NCI-H1417 (cell line): ENCODE measurements at regions not wholly inside any gene's neighbourhood (a gene's known extent, or its start where the extent isn't known, plus 50 kb on each side); places are given as distances from the start of the nearest gene placed in this dataset.

ENCODE experiments used
- DNase-seq, 3 experiments: peaks; one replicate each; lab custom pipeline; 2025; lab: John Stamatoyannopoulos, UW

DNA sequence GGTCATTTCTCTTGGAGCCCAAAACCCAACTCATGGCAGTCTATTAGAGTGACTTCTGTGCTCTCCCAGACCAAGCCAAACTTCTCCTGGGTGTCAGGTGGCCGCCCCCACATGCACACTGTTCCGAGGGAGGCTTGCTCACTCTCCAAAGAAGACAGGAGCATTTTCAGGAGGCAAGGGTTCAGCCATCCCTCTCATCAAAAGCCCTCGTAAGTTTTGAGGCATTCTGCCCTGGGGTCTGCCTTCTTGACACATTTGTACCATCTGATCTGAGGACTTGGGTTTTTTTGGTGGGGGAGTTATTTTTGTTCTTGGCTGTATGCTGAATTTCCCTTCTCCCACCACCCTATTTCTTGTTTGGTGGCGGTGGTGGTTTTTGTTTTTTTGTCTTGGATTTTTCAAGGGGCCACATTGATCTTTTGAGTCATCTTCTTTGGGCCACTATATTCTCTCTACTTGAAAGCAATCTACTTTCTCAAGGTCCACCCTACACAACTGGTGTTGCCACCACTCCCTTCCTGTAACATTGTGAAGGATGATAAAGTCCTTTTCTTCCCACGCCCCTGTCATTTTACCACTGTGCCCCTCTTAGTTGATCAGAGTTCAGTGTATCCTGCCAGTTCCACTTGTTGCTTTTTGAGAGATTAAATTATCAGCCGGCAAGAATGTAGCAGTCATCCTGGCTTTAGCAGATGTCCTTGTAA lies 255.8 kb downstream of the CYP26B1 start:
- no peak for DNase-seq

DNA sequence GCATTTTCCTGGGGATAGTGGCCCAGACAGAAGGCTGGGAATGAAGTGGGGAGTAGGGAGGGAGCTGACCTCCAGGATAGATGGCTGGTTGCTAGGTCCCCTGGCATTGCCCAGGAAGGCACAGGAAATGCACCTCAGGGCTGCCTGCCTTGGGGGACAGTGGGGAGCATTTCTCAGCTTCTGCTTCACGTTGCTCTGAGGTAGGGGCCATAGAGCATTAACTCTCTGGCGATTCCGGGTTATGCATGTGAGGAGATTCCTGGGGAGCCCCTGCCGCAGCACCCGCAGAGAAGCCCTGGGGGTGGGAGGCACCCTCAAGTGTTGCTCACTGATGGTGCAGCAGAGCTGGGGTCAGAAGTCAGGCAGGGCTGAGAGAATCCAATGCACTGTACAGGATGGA lies 256.5 kb downstream of the CYP26B1 start:
- no peak for DNase-seq

DNA sequence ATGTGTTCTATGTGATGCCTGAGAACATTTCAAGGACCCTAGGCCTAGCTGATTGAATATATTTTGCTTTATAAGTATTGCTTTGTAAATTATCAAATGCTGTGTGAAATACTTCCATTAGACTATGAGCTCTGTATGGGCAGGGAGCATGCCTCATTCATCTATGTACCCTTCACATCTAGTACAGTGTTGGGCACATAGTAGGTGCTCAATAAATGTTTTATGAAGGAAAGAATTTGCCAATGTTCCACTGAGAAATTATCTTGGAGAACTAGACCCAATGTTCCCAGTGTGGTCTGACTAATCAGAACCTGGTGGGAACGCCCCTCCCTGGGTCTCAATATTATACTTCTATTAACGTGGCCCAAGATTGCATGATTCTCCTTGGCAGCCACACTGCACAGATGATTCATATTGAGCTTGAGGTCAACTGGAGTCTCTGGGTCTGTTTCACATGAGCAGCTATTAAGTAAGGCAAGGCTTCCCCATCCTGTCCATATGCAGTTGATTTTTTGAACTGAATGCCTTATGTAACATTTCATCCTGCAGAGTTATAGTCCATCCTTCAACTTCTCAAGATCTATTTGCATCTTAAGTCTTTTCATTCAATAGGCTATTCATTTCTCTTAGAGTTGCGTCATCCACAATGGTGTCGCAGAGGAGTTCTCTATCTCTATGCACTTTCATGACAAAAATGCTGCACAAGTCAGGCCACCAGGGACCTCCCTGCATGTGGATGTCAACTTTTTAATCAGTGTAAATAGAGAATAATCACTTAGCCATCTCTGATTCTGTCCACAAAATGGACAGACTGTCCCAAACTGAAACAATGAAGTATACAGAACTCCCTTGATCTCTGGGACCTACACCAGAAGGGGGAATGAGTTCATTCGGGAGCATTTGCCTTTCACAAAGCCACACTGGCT lies 257.6 kb downstream of the CYP26B1 start:
- DNase-seq: no peak

DNA sequence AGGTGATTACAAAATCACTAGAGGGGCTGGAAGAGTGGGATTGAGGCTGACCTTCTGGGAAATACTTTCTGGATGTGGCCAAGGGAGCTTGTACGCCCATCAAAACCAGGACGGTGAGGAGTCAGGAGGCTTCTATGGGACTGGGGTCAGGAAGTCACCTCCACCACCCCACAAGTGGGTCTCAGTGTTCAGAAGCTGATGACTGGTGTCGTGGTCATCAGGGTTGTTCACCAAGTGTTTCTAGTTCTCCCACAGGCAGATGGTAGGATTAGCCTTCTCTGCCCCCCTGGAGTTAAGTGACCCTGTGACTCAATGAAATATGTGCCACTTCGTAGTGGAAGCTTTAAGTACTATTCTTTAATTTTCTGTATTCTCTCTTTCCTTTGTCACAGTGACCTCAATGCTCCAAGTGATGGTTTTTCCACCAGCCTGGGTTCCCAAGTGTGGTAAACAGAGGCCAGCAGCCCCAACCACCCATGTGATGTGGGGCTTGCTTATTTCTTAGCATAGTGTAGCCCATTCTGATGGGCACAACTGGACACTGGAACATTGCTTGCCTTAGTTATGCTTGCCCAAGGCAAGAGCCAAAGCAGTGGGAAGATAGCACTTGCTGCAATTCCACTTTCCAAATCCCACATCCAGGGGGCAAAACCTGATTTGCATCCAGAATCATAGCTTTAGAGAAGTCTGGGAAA lies 258.8 kb downstream of the CYP26B1 start:
- DNase-seq: no peak

DNA sequence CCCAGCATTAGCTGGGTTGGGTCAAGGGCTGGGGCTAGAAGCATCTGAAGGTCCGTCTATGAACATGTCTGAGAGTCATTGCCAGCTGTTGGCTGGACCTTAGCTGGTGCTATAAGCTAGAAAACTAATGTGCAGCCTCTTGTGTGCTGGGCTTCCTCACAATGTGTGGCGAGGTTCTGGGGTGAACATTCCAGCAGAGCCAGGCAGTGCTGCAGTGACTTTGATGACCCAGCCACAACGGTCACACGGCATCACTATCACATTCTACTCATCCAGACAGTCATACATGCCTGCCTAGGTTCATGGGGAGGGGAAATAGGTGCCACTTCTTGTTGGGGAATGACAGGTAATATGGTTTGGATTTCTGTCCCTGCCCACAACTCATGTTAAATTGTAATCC lies 260.5 kb downstream of the CYP26B1 start:
- no peak for DNase-seq

DNA sequence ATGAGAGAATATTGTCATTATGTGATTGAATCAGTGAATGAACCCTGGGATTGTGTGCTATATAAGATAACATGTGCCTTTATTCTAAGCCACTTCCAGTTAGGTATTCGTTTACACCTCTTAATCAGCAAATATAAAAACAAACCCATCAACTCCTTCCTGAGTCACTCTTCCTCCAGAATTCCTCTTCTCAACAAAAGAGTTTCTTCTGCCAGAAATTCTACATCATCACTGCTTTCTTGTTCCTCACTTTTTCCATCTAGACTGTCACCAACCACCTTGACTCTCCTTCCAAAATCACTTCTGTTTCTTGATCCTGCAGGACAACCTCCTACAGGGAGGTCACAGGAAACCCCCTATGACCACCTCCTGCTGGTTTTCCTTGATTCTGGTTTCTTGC lies 261.4 kb downstream of the CYP26B1 start:
- DNase-seq: no peak

DNA sequence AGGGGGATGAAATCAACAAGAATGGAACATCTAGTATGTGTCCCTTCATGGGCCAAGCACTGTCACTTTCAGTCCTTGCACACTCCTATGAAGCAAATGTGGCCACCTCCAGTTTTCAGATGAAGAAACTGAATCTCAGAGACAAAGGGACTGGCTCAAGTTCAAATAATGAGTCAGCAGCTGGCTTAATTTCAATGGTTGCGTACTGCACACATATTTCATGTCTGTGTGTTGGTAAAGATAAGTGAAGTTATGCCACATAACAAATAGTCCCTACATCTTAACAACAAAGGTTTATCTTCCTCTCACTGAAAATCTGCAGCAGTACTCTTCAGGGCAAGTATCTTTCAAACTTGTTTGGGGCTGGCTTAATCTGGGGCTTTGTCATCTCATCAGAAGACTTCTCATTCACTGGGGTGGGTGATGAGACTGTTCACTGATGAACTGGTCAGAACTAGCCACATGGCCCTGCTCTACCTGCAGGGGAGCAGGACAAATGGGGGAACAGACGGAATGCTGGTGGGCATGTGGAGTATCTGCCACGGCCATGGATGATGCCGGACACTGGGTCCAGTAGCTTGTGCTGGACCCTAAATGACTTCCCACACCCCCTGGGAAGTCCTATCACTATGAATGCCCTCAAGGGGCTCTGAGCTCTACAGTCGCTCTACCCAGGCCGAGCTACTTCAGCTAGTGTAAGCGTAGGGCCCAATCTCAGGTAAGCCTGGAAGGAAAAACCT lies 263.2 kb downstream of the CYP26B1 start:
- DNase-seq: no peak

DNA sequence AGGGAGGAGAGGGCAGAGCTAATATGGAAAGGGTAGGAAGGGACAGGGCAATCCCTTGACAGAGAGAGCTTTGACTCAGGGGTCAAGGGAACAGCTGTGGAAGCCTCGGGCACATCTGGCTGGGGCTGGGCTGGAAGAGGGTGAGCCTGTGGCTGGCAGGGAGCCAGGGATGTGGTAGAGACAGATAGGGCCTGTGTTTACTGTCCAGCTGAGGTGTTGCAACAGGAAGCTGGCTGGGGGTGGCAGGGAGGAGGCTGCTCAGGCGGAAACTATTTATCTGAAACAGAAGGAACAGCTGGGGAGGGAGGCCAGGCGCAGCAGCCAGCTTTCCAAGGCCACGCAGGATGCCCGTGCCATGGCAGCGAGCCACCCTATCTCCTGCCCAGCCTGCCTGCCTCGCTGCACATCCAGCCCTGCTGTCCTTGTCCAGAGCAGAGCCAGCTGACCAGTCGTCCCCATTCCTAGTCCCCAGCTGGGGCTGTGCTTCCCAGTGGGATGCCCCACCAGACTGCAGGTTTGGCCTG lies 264.7 kb downstream of the CYP26B1 start:
- peak in 1 of 3 experiments; percentile 37 for DNase-seq

DNA sequence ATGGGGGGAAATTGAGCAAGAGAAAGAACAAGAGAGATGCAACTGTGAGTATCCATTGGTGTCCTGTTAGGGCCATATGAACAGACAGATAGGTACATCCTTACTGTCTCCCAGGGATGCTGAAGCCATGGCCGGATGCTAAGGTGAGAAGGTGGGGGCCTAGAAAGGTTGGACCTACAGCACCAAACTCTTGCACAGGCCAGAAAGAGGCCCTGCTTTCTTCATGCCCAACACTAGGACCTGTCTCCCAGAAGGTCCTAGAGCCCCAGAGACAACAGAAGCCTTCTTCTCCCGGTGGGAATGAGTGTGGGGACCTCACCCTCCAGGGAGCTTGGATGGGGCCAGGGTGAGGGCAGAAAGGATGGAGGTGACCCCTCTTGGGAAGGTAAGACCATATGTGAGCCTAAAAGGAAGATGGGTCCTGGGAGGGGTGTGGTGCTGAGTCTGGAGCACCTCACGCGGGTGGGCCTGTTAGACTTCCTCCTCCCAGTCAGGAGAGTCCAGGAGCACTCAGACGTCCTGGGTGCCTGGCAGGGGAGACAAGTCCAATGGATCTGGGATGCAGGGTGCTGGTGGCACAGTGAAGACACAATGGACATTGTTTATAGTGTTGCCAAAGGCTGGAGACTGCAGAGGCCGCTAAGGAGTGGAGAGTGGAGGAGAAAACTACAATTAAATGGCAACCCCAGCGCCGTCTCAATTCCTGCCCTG lies 265.3 kb downstream of the CYP26B1 start:
- DNase-seq: no peak

DNA sequence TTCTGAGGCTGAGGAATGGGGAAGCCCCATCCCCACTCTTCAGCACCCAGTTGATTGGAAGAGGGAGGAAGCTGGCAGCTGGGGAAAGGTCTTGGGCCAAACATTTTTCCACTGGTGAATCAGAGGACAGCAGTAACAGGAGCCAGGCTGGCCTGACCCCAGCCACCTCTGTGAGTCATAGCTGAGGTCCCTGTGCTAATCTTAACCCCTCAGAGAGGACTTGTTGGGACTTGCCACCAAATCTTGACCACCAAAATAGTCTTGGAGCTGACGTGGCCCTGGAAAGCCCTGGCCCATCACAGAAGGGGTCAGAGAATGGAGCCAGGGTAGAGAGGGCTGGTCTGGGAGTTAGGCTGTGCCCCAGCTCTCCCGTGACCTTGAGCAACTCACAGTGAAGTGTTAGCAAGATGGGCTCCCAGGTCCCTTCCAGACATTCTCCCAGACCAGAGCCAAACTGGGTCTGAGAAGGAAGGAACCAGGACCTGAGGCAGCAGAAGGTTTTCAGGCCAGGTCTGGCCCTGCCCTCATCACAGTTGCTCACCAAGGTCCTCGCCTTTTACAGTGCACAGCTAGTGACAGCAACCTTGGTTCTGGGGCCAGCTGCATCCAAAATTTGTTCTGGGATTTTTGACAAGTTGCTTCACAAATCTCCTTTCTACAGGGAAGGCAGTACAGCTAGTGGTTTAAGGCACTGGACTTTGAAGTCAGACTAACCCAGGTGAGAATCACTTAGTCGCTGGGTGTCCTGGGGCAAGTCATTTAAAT lies 266.6 kb downstream of the CYP26B1 start:
- no peak for DNase-seq

DNA sequence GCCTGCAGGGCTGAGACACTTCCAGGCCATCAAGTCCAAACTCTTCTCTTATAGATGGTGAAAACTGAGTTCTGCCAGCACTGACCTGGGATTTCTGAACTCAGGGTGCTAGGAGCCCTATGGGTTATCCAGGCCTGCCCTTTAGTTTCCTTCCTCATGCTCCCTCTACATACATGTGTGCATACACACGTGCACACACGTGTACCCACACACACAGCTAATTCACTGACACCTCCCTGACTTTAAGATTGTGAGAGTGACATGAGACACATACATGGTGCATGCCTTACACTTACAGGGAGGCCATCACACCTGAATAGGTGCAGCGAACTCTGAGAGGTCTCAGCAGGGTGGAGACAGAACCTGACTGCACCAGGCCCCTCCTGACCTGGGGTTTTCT lies 267.4 kb downstream of the CYP26B1 start:
- DNase-seq: no peak

DNA sequence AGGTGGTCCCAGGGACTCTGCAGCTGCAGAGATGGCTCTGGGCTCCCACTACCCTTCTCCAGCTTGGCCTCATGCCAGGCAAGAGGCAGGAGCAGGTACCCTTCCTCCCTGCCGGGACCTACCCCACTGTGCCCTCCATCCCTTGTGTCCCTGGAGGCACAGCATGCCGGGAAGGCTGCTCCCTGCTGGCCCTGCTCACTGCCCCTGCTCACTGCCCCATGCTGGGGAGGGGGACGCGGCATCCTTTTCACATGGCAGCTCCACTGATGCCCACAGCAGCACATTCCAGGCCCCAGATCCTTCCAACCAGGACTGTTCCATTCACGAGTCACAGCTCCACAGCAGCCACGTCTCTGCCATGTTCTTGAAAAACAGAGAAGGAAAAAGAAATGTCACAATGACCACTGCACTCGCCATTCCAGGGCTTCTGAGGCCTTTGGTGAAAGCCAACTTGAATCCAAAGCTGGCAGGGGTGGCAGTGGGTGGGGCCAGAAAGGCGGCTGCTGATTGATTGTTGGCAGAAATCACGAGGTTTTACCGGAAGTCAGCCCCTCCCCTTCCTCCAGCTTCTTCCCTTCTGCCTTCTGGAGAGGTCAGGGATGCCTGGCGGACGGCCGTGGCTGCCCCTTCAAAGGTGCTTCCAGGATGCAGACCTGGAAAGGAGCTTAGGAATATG lies 268.0 kb downstream of the CYP26B1 start:
- DNase-seq: no peak

DNA sequence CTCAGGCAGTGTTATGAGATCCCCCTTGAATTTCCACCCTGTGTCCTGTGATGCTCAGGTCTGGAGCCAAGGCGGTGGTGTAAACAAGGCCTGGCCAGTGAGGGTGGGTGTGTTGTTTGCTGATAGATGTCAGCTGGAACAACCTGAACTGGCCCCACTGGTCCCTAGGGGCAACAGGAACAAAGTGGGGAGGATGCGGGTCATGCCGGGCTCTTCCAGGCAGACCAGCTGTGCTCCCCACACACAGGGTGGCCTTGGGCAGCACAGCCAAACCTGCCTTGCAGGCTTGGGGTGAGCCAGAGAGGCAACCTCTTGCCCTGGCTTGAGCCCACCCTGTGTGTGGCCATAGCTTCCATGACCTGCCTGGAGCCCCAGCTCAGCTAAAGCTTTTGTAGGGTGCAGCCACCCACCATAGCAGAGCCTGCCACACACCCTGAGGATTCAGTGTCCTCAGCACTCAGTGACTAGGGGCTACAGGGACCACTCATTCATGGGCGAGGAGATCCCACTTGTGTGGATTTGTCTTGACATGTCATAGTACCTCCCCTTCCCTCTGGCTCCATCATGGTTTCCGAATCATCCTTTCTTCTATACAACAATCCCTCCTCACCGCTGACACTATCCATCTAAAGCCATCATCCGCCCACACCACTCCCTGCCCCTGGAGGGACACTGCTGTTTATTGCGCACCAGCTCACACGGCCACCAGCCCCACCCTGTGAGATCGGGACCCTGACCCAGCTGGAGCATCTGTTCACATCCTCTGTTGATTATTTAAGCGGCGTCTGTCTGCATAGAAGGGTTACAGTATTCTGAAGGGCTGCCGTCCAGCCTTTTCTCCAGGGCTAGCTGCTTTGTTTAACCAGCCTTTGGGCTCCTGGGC lies 268.8 kb downstream of the CYP26B1 start:
- no peak for DNase-seq

DNA sequence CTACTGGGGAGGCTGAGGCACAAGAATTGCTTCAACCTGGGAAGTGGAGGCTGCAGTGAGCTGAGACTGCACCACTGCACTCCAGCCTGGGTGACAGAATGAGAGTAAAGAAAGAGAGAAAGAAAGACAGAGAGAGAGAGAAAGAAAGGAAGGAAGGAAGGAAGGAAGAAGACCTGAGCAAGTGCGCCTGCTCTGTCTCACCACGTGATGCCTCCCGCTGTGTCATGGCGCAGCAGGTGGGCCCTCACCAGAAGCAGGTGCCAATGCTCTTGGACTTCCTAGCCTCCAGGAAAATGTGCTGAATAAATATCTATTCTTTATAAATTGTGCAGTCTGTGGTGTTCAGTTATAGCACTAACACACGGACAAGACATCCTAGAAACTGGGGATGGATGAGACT lies 270.0 kb downstream of the CYP26B1 start:
- DNase-seq: peak in 1 of 3 experiments; percentile 18

DNA sequence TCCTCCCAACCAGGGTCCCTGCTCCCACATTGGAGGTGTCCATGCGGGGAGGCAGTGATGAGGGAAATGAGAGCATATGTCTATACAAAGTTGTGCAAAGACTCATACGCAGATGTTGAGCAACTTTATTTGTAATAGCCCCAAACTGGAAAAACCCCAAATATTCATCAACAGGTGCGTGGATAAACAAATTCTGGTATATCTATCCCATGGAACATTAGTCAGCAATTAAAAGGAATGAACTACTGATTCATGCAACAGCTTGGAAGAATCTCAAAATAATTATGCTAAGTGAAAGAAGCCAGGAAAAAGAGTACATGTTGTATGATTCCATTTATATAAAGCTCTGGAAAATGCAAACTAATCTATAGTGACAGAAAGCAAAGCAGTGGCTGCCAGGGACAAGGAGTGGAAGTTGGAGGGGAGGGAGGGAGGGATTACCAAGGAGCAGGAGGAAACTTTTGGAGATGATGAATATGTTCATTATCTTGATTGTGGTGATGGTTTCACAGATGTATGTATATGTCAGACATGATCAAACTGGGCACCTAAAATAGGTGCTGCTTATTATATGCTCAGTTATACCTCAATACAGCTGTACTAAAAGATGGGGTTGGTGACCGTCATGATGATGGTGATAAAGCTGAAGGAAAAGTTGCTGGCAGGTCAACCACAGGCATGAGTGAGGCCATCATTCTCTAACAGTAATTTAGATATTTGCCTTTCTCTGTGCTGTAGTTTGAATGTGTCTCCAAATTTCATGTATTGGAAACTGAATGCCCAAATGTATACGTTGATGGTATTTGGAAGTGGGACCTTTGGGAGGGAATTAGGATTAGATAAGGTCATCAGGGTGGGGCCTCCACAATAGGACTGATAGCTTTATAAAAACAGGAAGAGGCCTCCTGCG lies 270.9 kb downstream of the CYP26B1 start:
- no peak for DNase-seq

DNA sequence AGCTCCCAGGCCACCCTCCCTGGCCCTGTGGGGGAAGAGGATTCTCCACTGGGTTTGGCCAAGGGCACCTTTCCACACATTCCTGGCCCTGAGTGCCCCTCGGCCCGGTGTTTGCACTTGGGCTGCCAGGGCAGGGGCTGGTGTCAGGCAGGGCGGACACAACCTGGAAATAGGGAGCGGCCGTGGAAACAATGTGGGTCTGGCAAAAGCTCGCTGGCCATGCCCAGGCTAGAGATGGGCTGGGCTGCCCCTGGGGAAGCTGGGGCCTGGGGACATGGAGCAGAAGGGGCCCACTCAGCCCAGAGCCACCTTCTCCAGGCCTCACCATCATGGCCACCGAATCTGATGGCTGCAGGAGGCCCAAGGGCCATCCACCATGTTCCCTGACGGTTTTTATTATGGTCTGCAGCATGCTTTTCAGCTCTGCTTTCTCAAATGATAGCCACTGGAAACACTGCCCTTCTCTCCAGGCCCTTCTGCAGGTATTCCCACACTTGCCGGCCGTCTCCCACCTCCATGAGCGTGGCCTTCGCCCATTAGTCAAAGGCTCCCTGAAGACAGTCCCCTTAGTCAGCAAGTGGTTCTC lies 275.1 kb downstream of the CYP26B1 start:
- no peak for DNase-seq

DNA sequence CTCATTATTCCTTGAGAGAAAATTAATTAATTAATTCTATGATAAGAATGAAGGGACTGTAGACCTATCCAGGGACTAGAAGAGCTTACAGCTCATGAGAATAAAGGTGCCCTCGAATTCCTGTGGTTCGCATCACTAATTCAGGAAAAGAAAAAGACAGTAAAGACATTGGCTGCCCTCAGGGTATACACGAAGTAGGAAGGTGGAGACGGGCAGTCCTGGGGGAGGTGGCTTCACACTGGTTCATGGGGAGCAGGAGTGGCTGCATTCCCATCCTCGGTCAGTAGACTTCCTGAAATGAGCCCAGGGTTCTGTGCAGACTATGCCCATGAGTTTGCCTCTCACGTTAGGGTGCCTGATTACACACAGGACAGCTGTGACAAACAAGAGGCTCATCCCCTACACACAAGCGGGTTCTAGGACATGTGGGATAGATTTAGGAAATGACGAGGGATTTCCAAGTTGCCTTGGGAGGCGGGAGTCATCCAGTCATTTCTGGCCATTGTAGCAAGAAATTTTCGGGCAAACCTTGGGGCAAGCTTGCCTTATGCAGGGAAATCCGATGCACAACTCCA lies 282.2 kb downstream of the CYP26B1 start:
- no peak for DNase-seq
